ENCODE measurements at regions not wholly inside any gene's neighbourhood (a gene's known extent, or its start where the extent isn't known, plus 50 kb on each side); places are given as distances from the start of the nearest gene placed in this dataset.

GRCh38 chr9:117464941-117465616 lies 50.2 kb upstream of the ASTN2 start:
- no CpG with 5 or more reads among the region's 1 CpG for WGBS (ENCODE audit: insufficient coverage)
- Histone ChIP-seq H3K27me3 (ENCODE audit: control insufficient read depth, insufficient read depth, low read length) (no peaks in the 10 kb centered on the region), H3K27ac (ENCODE audit: low read length) (no peak overlapping the region), H3K9me3 (replicated peaks; ENCODE audit: control insufficient read depth, low read depth, low read length) (no peaks in the 10 kb centered on the region), H3K4me3 (ENCODE audit: low read length) (no peak overlapping the region), H3K36me3 (ENCODE audit: control insufficient read depth, insufficient read depth, low read length) (no peaks in the 10 kb centered on the region), H3K4me1 (ENCODE audit: control insufficient read depth, insufficient read depth, low read length) (peaks cover 15% of the 10 kb centered on the region)
- peak; percentile 60 for DNase-seq

Data from muscle of leg (tissue), 3 donors.